GM10248 (cell line): ENCODE measurements at regions not wholly inside any gene's neighbourhood (a gene's known extent, or its start where the extent isn't known, plus 50 kb on each side); places are given as distances from the start of the nearest gene placed in this dataset.
A peak's percentile ranks its signal among the peaks of the same experiment; 100 is the strongest.

Source experiments
- CTCF ChIA-PET: fragments of 300-600 bp; sonication (Branson Sonifier 250); formaldehyde crosslinking; extraction: SDS; loops from one replicate; lab custom pipeline; 2021; ENCODE audit warnings: antibody characterized with exemption; lab: Yijun Ruan, JAX
- POLR2A ChIA-PET: fragments of 350-650 bp; sonication (Branson Sonifier 250); formaldehyde crosslinking; extraction: SDS; loops from one replicate; lab custom pipeline; 2020; ENCODE audit warnings: antibody characterized with exemption; lab: Yijun Ruan, JAX
- DNase-seq: peaks from one replicate; pipeline ENCODE4 v3.0.0; 2012; ENCODE audit errors: extremely low spot score
- TF ChIP-seq, protein P1 (sequence below): IDR thresholded peaks from 2 replicates; pipeline ENCODE4 v1.5.1; 2012; ENCODE audit warnings: mild to moderate bottlenecking, low read depth; ENCODE audit errors: extremely low read depth, missing control alignments, control extremely low read depth

DNA sequence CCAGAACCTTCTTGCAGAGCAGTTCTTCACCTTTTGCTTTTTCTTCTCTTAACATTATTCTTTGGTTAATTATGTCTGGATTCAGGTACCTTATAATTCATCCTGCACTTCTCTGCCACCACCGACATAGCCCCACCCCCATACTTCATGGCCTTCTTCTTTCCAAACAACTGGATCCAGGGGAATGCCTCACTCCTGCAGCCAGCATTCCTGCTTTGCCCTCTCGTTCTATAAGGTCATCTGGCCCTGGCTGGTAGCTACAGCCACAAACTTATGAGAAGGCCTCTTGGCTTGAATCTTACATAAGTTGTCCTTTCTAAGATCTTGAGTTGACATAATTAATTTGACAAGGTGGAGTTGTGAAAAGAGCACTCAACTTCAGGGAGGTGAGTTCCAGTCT is 84.1 kb upstream of the FRY start:
- POLR2A ChIA-PET, result no interaction called here
- no peak for DNase-seq
- CTCF ChIA-PET, result interaction anchor here (1.0 to 2.3 kb wide), 7 partner anchors 10 to 40 kb away, joined by 3 to 9 read pairs (median 5); no protein-coding TSS in a partner anchor
- TF ChIP-seq, protein P1, sequence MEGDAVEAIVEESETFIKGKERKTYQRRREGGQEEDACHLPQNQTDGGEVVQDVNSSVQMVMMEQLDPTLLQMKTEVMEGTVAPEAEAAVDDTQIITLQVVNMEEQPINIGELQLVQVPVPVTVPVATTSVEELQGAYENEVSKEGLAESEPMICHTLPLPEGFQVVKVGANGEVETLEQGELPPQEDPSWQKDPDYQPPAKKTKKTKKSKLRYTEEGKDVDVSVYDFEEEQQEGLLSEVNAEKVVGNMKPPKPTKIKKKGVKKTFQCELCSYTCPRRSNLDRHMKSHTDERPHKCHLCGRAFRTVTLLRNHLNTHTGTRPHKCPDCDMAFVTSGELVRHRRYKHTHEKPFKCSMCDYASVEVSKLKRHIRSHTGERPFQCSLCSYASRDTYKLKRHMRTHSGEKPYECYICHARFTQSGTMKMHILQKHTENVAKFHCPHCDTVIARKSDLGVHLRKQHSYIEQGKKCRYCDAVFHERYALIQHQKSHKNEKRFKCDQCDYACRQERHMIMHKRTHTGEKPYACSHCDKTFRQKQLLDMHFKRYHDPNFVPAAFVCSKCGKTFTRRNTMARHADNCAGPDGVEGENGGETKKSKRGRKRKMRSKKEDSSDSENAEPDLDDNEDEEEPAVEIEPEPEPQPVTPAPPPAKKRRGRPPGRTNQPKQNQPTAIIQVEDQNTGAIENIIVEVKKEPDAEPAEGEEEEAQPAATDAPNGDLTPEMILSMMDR, result no peak

DNA sequence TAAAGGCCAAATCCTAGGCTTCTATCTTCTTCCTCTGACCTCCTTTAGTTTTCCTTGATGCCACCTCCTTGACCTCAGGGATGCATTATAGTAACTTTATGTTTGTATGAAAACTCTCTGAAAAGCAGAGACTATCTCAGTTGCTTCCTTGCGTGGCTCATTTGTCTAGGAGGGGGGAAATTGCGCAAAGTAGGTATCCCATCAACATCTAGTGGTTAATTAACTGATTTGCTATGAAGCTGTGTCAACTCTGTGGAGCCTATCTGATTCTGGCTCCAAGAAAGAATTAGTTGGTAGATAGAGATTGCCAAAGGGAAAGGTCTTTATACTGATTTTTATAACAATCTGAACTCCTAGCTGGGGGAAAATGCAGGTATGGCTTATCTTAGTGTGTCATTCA is 82.1 kb upstream of the FRY start:
- ChIA-PET POLR2A (no interaction called here), CTCF (interaction anchor here (1.0 to 3.6 kb wide), 2 partner anchors 19 to 39 kb away, joined by 3 to 9 read pairs; no protein-coding TSS in a partner anchor)
- no peak for DNase-seq
- TF ChIP-seq, protein P1, result no peak

DNA sequence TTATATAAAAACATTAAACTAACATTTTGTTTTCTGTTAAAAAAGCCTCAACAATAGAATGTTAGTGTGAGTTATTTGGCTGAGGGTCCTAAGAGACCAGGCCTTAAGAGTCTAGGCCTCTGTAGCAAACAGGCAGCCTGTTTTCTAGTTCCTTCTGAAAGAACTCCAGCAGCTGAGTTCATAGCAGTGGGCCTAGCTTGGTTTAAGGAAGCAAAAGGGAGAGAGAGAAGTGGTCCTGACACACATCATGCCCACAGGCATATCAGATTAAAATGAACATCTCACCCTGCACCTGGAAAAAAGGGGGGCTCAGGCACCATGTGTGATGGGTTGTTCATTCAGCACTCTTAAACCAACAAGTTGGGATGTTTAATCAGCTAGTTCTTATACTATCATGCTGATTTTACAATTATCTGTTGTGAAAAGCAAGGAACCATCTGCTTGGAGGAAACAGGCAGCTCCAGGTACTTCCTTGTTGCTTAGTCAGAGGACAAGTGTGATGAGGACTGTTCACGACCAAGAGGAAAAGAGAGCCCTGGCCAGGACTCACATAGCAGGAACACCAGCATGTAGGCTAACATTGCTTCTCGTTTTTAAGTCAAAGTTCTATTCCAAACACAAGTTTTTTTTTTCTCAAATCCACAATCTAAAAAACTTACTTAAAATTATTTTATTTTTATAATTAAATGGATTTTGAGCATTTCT is 81.3 kb upstream of the FRY start:
- no peak for DNase-seq
- ChIA-PET CTCF (interaction anchor here (1.0 to 3.6 kb wide), 3 partner anchors 12 to 40 kb away, joined by 3 to 9 read pairs (median 5); no protein-coding TSS in a partner anchor), POLR2A (no interaction called here)
- TF ChIP-seq, protein P1, result no peak

DNA sequence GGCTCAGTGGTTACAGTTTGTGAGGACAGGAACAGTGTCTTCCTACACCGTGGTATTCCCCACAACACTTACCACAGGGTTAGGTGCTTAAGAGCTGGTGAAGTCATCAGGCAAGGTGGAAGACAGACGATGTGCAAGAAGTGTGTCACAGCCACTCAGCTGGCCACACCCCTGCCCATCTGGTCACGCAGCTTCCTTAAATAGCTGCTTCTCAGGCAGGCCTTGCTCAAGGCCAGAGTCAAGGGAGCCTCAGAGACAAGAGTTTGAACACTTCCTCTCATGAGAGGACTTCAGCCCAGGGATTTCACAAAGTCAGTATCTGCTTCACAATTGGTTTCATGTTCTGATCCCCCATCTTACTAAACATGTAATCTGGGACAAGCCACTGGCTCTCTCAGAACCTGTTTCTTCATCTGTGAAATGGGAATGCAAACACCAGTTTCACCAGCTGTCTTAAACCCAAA is 80.3 kb upstream of the FRY start:
- ChIA-PET CTCF (interaction anchor here (1.0 to 3.6 kb wide), 4 partner anchors 11 to 41 kb away, joined by 3 to 9 read pairs (median 4); no protein-coding TSS in a partner anchor), POLR2A (interaction anchor here (0.5 to 1.0 kb wide), 3 partner anchors 16 to 364 kb away, joined by 3 to 4 read pairs (median 3); partner anchors contain the start of genes BRCA2 and ZAR1L)
- TF ChIP-seq, protein P1, result no peak
- DNase-seq, result peak; percentile 81

DNA sequence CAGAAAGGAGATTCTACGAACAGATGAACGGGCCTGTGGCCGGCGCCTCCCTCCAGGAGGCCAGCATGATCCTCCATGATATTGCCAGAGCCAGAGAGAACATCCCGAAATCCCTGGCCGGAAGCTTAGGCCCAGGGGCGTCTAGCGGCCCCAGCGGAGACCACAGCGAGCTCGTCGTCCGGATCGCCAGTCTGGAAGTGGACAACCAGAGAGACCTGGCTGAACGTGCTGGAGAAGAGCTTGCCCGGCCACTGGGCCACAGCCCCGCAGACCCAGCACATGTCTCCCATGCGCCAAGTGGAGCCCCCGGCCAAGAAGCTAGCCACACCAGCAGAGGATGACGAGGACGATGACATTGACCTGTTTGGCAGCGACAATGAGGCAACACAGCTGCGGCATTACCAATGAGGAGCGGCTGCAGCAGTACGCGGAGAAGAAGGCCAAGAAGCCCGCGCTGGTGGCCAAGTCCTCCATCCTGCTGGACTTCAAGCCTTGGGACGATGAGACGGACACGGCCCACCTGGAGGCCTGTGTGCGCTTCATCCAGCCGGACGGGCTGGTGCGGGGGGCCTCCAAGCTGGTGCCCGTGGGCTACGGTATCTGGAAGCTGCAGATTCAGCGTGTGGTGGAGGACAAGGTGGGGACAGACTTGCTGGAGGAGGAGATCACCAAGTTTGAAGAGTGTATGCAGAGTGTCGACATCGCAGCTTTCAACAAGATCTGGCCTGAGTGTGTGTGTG is 78.8 kb upstream of the FRY start:
- TF ChIP-seq, protein P1, result no peak
- DNase-seq, result no peak
- ChIA-PET CTCF (interaction anchor here (1.3 to 3.6 kb wide), 6 partner anchors 8 to 43 kb away, joined by 3 to 9 read pairs (median 6); no protein-coding TSS in a partner anchor), POLR2A (no interaction called here)

DNA sequence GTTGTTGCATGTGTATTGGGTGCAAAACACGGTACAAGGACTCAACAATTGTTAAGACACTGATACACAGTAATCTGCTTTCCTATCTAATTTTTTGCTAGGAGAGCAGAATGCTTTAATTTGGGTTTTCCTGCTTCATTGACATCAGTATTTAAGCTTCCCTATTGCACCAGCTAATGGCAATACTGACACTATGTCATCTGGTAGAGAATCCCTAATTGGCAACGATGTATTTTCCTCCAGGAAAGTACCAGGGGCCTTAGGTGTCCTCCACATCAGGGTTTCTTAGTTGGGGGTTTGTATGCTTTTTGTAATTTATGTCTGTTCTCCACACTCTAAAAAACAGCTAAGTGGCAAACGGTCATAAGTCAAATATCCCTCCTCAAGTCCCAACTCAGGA is 76.5 kb upstream of the FRY start:
- POLR2A ChIA-PET, result no interaction called here
- CTCF ChIA-PET, result interaction anchor here (0.8 to 2.8 kb wide), 3 partner anchors 12 to 45 kb away, joined by 4 to 11 read pairs (median 4); no protein-coding TSS in a partner anchor
- DNase-seq, result no peak
- TF ChIP-seq, protein P1, result no peak
